Hepatocyte (in vitro differentiated cells): ENCODE measurements at regions not wholly inside any gene's neighbourhood (a gene's known extent, or its start where the extent isn't known, plus 50 kb on each side); places are given as distances from the start of the nearest gene placed in this dataset.

Experiments
- EZH2 ChIP-seq: fragments of 200-600 bp; sonication (generic); IDR thresholded peaks from 2 replicates; pipeline ENCODE4 v1.6.1; 2016; ENCODE audit warnings: antibody characterized with exemption, mild to moderate bottlenecking, borderline replicate concordance
- EZH2phosphoT487 ChIP-seq: fragments of 200-600 bp; sonication (generic); IDR thresholded peaks from one replicate; pipeline ENCODE4 v1.6.1; 2018; ENCODE audit warnings: antibody characterized with exemption, mild to moderate bottlenecking, low read depth, moderate library complexity; ENCODE audit not compliant: unreplicated experiment, severe bottlenecking
- TF ChIP-seq, protein P1 (sequence below): fragments of 200-600 bp; sonication (generic); IDR thresholded peaks from 2 replicates; pipeline ENCODE4 v1.5.1; 2016; ENCODE audit warnings: antibody characterized with exemption, mild to moderate bottlenecking; ENCODE audit not compliant: poor library complexity

GRCh38 chr5:117094114-117094815 lies 519.6 kb upstream of the SEMA6A start:
- TF ChIP-seq, protein P1, sequence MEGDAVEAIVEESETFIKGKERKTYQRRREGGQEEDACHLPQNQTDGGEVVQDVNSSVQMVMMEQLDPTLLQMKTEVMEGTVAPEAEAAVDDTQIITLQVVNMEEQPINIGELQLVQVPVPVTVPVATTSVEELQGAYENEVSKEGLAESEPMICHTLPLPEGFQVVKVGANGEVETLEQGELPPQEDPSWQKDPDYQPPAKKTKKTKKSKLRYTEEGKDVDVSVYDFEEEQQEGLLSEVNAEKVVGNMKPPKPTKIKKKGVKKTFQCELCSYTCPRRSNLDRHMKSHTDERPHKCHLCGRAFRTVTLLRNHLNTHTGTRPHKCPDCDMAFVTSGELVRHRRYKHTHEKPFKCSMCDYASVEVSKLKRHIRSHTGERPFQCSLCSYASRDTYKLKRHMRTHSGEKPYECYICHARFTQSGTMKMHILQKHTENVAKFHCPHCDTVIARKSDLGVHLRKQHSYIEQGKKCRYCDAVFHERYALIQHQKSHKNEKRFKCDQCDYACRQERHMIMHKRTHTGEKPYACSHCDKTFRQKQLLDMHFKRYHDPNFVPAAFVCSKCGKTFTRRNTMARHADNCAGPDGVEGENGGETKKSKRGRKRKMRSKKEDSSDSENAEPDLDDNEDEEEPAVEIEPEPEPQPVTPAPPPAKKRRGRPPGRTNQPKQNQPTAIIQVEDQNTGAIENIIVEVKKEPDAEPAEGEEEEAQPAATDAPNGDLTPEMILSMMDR = no peak
- no peak for TF ChIP-seq EZH2phosphoT487
- TF ChIP-seq EZH2 = no peak
